ENCODE measurements at regions not wholly inside any gene's neighbourhood (a gene's known extent, or its start where the extent isn't known, plus 50 kb on each side); places are given as distances from the start of the nearest gene placed in this dataset.

GRCh38 chr7:26096136-26096535, 55.9 kb upstream of the NFE2L3 start:
- TF ChIP-seq CTCF (IDR thresholded peaks at IDR 0.05; ENCODE audit: low read depth, low read length) = no peak
- no peak overlapping the region for H3K4me3 ChIP-seq (replicated peaks in 1 of 2; ENCODE audit: low read depth in 2 of 2, low read length in 2 of 2)
- no peak for DNase-seq (ENCODE audit: low read depth in 2 of 2)

GRCh38 chr7:26097837-26098668, 53.9 kb upstream of the NFE2L3 start:
- no peak for TF ChIP-seq CTCF (IDR thresholded peaks at IDR 0.05; ENCODE audit: low read depth, low read length)
- H3K4me3 ChIP-seq (replicated peaks in 1 of 2; ENCODE audit: low read depth in 2 of 2, low read length in 2 of 2) = no peak overlapping the region
- no peak for DNase-seq (ENCODE audit: low read depth in 2 of 2)

GRCh38 chr7:26099236-26099635, 52.8 kb upstream of the NFE2L3 start:
- no peak for DNase-seq (ENCODE audit: low read depth in 2 of 2)
- TF ChIP-seq CTCF (IDR thresholded peaks at IDR 0.05; ENCODE audit: low read depth, low read length) = no peak

GRCh38 chr7:26100406-26101339, 51.3 kb upstream of the NFE2L3 start:
- no peak for TF ChIP-seq CTCF (IDR thresholded peaks at IDR 0.05; ENCODE audit: low read depth, low read length)
- no peak overlapping the region for H3K4me3 ChIP-seq (replicated peaks in 1 of 2; ENCODE audit: low read depth in 2 of 2, low read length in 2 of 2)
- no peak for DNase-seq (ENCODE audit: low read depth in 2 of 2)

More at GRCh38 chr7:26099236-26099635, 52.8 kb upstream of the NFE2L3 start:
- H3K4me3 ChIP-seq (replicated peaks in 1 of 2; ENCODE audit: low read depth in 2 of 2, low read length in 2 of 2) = no peak overlapping the region

GRCh38 chr7:26101361-26102151, 50.4 kb upstream of the NFE2L3 start:
- TF ChIP-seq CTCF (IDR thresholded peaks at IDR 0.05; ENCODE audit: low read depth, low read length) = no peak
- no peak for DNase-seq (ENCODE audit: low read depth in 2 of 2)
- H3K4me3 ChIP-seq (replicated peaks in 1 of 2; ENCODE audit: low read depth in 2 of 2, low read length in 2 of 2) = no peak overlapping the region

- no peak for TF ChIP-seq CTCF (IDR thresholded peaks at IDR 0.05; ENCODE audit: low read depth, low read length)
Observed at GRCh38 chr7:26102176-26102575, 49.8 kb upstream of the NFE2L3 start.

More at GRCh38 chr7:26102176-26102575, 49.8 kb upstream of the NFE2L3 start:
- no peak for DNase-seq (ENCODE audit: low read depth in 2 of 2)
- no peak overlapping the region for H3K4me3 ChIP-seq (replicated peaks in 1 of 2; ENCODE audit: low read depth in 2 of 2, low read length in 2 of 2)
